HCT116 (cell line): ENCODE measurements at regions not wholly inside any gene's neighbourhood (a gene's known extent, or its start where the extent isn't known, plus 50 kb on each side); places are given as distances from the start of the nearest gene placed in this dataset.

Experiments used
- ATAC-seq: fragments of 200-7000 bp; cut with Tn5 transposase; 2 replicates; pipeline ENCODE4 v1.9.1; 2020; ENCODE audit warnings: mild to moderate bottlenecking, moderate library complexity
- BruUV-seq: library from RNA; stranded (reverse); fragments of 400-500 nt; replicated peaks from 2 replicates; lab custom pipeline; 2021; lab: Mats Ljungman, UMichigan
- CTCF ChIA-PET: fragments of 300-600 bp; sonication (Branson Sonifier 250); formaldehyde crosslinking; loops from one replicate; lab custom pipeline; 2021; ENCODE audit warnings: antibody characterized with exemption; lab: Charles Lee
- POLR2A ChIA-PET: fragments of 300-600, 350-600 bp; sonication (Branson Sonifier 250); formaldehyde crosslinking; loops from one replicate; lab custom pipeline; 2021; ENCODE audit warnings: antibody characterized with exemption; lab: Charles Lee
- RAD21 ChIA-PET, 2 experiments: fragments of 300-600 bp; sonication (Branson Sonifier 250); formaldehyde crosslinking; loops; one replicate each; lab custom pipeline; 2023; ENCODE audit warnings: low total read pairs in 2 of 2; ENCODE audit not compliant: uncharacterized antibody in 2 of 2, unreplicated experiment in 2 of 2, low non-redundant PET in 1 of 2; lab: Charles Lee
- DNase-seq: peaks from one replicate; pipeline ENCODE4 v3.0.0-alpha.2; 2010; ENCODE audit warnings: low read depth, low spot score
- H2AFZ ChIP-seq: fragments of 200-600 bp; shearing (Covaris generic), sonication (generic); 2 replicates; pipeline ENCODE4 v1.6.1; 2017; ENCODE audit warnings: low read depth, mixed run types, mixed read lengths, antibody characterized with exemption, low read length; ENCODE audit not compliant: poor library complexity, severe bottlenecking
- H3K27ac ChIP-seq: 2 replicates; pipeline ENCODE4 v1.5.1; 2012; ENCODE audit warnings: low read depth, low read length
- H3K27me3 ChIP-seq: fragments of 200-600 bp; sonication (generic); 2 replicates; pipeline ENCODE4 v1.6.1; 2016; ENCODE audit warnings: mixed run types, low read length, mixed read lengths; ENCODE audit not compliant: insufficient read depth
- H3K36me3 ChIP-seq, 2 experiments: fragments of 200-500 bp in 1 of 2; fragments of 200-600 bp in 1 of 2; sonication (Bioruptor generic) in 1 of 2; sonication (generic) in 1 of 2; 2 replicates each; pipeline versions ENCODE4 v1.5.1 to v1.6.1; 2014 to 2016; ENCODE audit warnings: low read length in 2 of 2, inconsistent platforms in 1 of 2, mixed read lengths in 1 of 2, mixed run types in 1 of 2; ENCODE audit not compliant: insufficient read depth in 2 of 2, control insufficient read depth in 1 of 2
- H3K4me1 ChIP-seq, 2 experiments: fragments of 200-600 bp in 1 of 2; sonication (generic) in 1 of 2; 2 replicates each; pipeline versions ENCODE4 v1.5.1 to v1.6.1; 2012 to 2017; ENCODE audit warnings: low read length in 2 of 2, inconsistent platforms in 1 of 2, mild to moderate bottlenecking in 1 of 2, mixed read lengths in 1 of 2, mixed run types in 1 of 2, moderate library complexity in 1 of 2; ENCODE audit not compliant: insufficient read depth in 2 of 2, control insufficient read depth in 1 of 2
- H3K4me2 ChIP-seq: fragments of 200-600 bp; sonication (generic); 2 replicates; pipeline ENCODE4 v1.6.1; 2017; ENCODE audit warnings: mixed run types, low read length, mixed read lengths
- H3K4me3 ChIP-seq, 2 experiments: fragments of 200-600 bp in 1 of 2; sonication (generic) in 1 of 2; replicated peaks in 1 of 2; 2 replicates each; pipeline ENCODE4 v1.5.1; 2011 to 2016; ENCODE audit warnings: low read length in 2 of 2, control low read depth in 1 of 2, low read depth in 1 of 2, mild to moderate bottlenecking in 1 of 2, mixed read lengths in 1 of 2, mixed run types in 1 of 2
- H3K79me2 ChIP-seq: fragments of 200-600 bp; sonication (generic); 2 replicates; pipeline ENCODE4 v1.6.1; 2017; ENCODE audit warnings: mild to moderate bottlenecking, mixed run types, low read length, moderate library complexity, mixed read lengths; ENCODE audit not compliant: insufficient read depth
- H3K9ac ChIP-seq: fragments of 200-600 bp; sonication (generic); 2 replicates; pipeline ENCODE4 v1.6.1; 2016; ENCODE audit warnings: low read length, mixed read lengths
- H3K9me2 ChIP-seq: fragments of 200-600 bp; sonication (generic), shearing (Covaris generic); 2 replicates; pipeline ENCODE4 v1.6.1; 2017; ENCODE audit warnings: mixed run types, mild to moderate bottlenecking, moderate library complexity; ENCODE audit not compliant: insufficient read depth
- H3K9me3 ChIP-seq, 2 experiments: fragments of 200-500 bp in 1 of 2; fragments of 200-600 bp in 1 of 2; sonication (Bioruptor generic) in 1 of 2; sonication (generic) in 1 of 2; 2 replicates each; pipeline ENCODE4 v1.6.1; 2014 to 2017; ENCODE audit warnings: low read length in 2 of 2, mixed read lengths in 2 of 2, inconsistent platforms in 1 of 2, low read depth in 1 of 2, mild to moderate bottlenecking in 1 of 2, mixed run types in 1 of 2, moderate library complexity in 1 of 2; ENCODE audit not compliant: control insufficient read depth in 1 of 2, insufficient read depth in 1 of 2
- H4K20me1 ChIP-seq: fragments of 200-600 bp; sonication (generic), shearing (Covaris generic); 2 replicates; pipeline ENCODE4 v1.6.1; 2017; ENCODE audit warnings: mixed run types, mild to moderate bottlenecking, moderate library complexity; ENCODE audit not compliant: insufficient read depth
- CBX3 ChIP-seq: IDR thresholded peaks from 2 replicates; pipeline ENCODE4 v1.6.1; 2012; ENCODE audit warnings: low read depth
- CEBPB ChIP-seq: IDR thresholded peaks from 2 replicates; pipeline ENCODE4 v1.6.1; 2012; ENCODE audit warnings: low read depth
- EGR1 ChIP-seq: IDR thresholded peaks from 2 replicates; pipeline ENCODE4 v1.6.1; 2012; ENCODE audit warnings: low read depth
- EZH2 ChIP-seq: fragments of 200-600 bp; sonication (generic); IDR thresholded peaks from 2 replicates; pipeline ENCODE4 v1.6.1; 2017; ENCODE audit warnings: antibody characterized with exemption, mixed run types
- FOSL1 ChIP-seq: IDR thresholded peaks from 2 replicates; pipeline ENCODE4 v1.6.1; 2012; ENCODE audit warnings: low read depth
- JUND ChIP-seq: IDR thresholded peaks from 2 replicates; pipeline ENCODE4 v1.6.1; 2012
- POLR2A ChIP-seq: IDR thresholded peaks from 2 replicates; pipeline ENCODE4 v1.7.0; 2011; ENCODE audit warnings: borderline replicate concordance; ENCODE audit not compliant: insufficient read depth, insufficient read length; ENCODE audit errors: extremely low read depth
- RAD21 ChIP-seq: IDR thresholded peaks from 2 replicates; pipeline ENCODE4 v1.6.1; 2012; ENCODE audit warnings: low read depth, mild to moderate bottlenecking
- REST ChIP-seq: IDR thresholded peaks from 2 replicates; pipeline ENCODE4 v1.6.1; 2012; ENCODE audit warnings: low read depth
- SIN3A ChIP-seq: IDR thresholded peaks from 2 replicates; pipeline ENCODE4 v1.6.1; 2012; ENCODE audit warnings: low read depth
- YY1 ChIP-seq: IDR thresholded peaks from 2 replicates; pipeline ENCODE4 v1.6.1; 2011; ENCODE audit warnings: low read length, low read depth, moderate library complexity, mild to moderate bottlenecking; ENCODE audit not compliant: insufficient replicate concordance; ENCODE audit errors: extremely low read depth
- ZBTB33 ChIP-seq: IDR thresholded peaks from 2 replicates; pipeline ENCODE4 v1.6.1; 2011; ENCODE audit warnings: mild to moderate bottlenecking, low read length, moderate library complexity; ENCODE audit not compliant: insufficient replicate concordance; ENCODE audit errors: extremely low read depth
- ZNF274 ChIP-seq: fragments of 200-500 bp; sonication (Bioruptor generic); IDR thresholded peaks from 2 replicates; pipeline ENCODE4 v1.6.1; 2014; ENCODE audit warnings: mild to moderate bottlenecking, low read depth, low read length, inconsistent platforms
- intact Hi-C: fragments of 100-400 bp; cut with micrococcal nuclease; formaldehyde crosslinking; loops from 2 replicates; pipeline ENCODE4 v1.10.0; 2022
- TF ChIP-seq, protein P1 (sequence below): IDR thresholded peaks from 2 replicates; pipeline ENCODE4 v1.6.1; 2012
- TF ChIP-seq, protein P2 (sequence below): IDR thresholded peaks from 2 replicates; pipeline ENCODE4 v1.6.1; 2012

- H3K9me3 ChIP-seq, result no peaks in the 10 kb centered on the region
- ChIA-PET CTCF (no interaction called here), POLR2A (no interaction called here), RAD21 (no interaction called here)
- DNase-seq (no peak), ATAC-seq (no peak)
- H3K27me3 ChIP-seq, result no peaks in the 10 kb centered on the region
- no TSS peak for BruUV-seq
- no peaks in the 10 kb centered on the region for H4K20me1 ChIP-seq
- no peak overlapping the region for H3K4me2 ChIP-seq
- intact Hi-C loops, result no loop called here
- H3K27ac ChIP-seq, result no peak overlapping the region
- H2AFZ ChIP-seq, result no peak overlapping the region
- H3K4me1 ChIP-seq, result peaks cover 0 to 5% of the 10 kb centered on the region in 2 experiments; a peak in 1 of 4 replicates
- no peaks in the 10 kb centered on the region for H3K36me3 ChIP-seq
- H3K9ac ChIP-seq, result no peak overlapping the region
- no peaks in the 10 kb centered on the region for H3K79me2 ChIP-seq
- TF ChIP-seq CEBPB (no peak), REST (no peak), POLR2A (no peak), CBX3 (no peak), SIN3A (no peak), EGR1 (no peak), JUND (no peak), ZNF274 (no peak), RAD21 (no peak), EZH2 (no peak), ZBTB33 (no peak), FOSL1 (no peak), YY1 (no peak)
- TF ChIP-seq, protein P1, sequence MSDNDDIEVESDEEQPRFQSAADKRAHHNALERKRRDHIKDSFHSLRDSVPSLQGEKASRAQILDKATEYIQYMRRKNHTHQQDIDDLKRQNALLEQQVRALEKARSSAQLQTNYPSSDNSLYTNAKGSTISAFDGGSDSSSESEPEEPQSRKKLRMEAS, result no peak
- TF ChIP-seq, protein P2, sequence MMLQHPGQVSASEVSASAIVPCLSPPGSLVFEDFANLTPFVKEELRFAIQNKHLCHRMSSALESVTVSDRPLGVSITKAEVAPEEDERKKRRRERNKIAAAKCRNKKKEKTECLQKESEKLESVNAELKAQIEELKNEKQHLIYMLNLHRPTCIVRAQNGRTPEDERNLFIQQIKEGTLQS, result no peak
- H3K9me2 ChIP-seq, result no peaks in the 10 kb centered on the region
- H3K4me3 ChIP-seq, result no peak overlapping the region
These were observed 554.2 kb upstream of the KCNMB2 start for GRCh38 chr3:177982034-177982433.
